Neural progenitor cell (in vitro differentiated cells): ENCODE measurements at regions not wholly inside any gene's neighbourhood (a gene's known extent, or its start where the extent isn't known, plus 50 kb on each side); places are given as distances from the start of the nearest gene placed in this dataset.
"Not testable (repeated sequence)": the region's sequence is repeated elsewhere in the genome, so short reads cannot be mapped to it uniquely, and the experiment has no call there.

Experiments
- DNase-seq: peaks from one replicate; pipeline ENCODE4 v3.0.0-alpha.2; 2016; ENCODE audit warnings: low spot score
- H2AFZ ChIP-seq: fragments of 200-600 bp; sonication (generic); replicated peaks from 2 replicates; pipeline ENCODE4 v1.6.1; 2016; ENCODE audit warnings: antibody characterized with exemption
- H3F3A ChIP-seq: fragments of 200-600 bp; sonication (generic); 2 replicates; pipeline ENCODE4 v1.6.1; 2016; ENCODE audit warnings: antibody characterized with exemption, low read depth
- H3K27ac ChIP-seq: fragments of 200-600 bp; sonication (generic); 2 replicates; pipeline ENCODE4 v1.5.1; 2016; ENCODE audit warnings: mild to moderate bottlenecking
- H3K27me3 ChIP-seq: fragments of 200-600 bp; sonication (generic); 2 replicates; pipeline ENCODE4 v1.6.1; 2016; ENCODE audit warnings: mild to moderate bottlenecking, moderate library complexity
- H3K36me3 ChIP-seq: fragments of 200-600 bp; sonication (generic); 2 replicates; pipeline ENCODE4 v1.5.1; 2016
- H3K4me1 ChIP-seq: fragments of 200-600 bp; sonication (generic); 2 replicates; pipeline ENCODE4 v1.6.1; 2016; ENCODE audit warnings: mixed run types
- H3K4me2 ChIP-seq: fragments of 200-600 bp; sonication (generic); 2 replicates; pipeline ENCODE4 v1.6.1; 2016
- H3K4me3 ChIP-seq: fragments of 200-600 bp; sonication (generic); 2 replicates; pipeline ENCODE4 v1.5.1; 2016
- H3K79me2 ChIP-seq: fragments of 200-600 bp; sonication (generic); 2 replicates; pipeline ENCODE4 v1.6.1; 2016; ENCODE audit warnings: low read depth
- H3K9ac ChIP-seq: fragments of 200-600 bp; sonication (generic); 2 replicates; pipeline ENCODE4 v1.6.1; 2016
- H3K9me3 ChIP-seq: fragments of 200-600 bp; sonication (generic); 2 replicates; pipeline ENCODE4 v1.5.1; 2016; ENCODE audit warnings: low read depth
- H4K20me1 ChIP-seq: fragments of 200-600 bp; sonication (generic); 2 replicates; pipeline ENCODE4 v1.6.1; 2016; ENCODE audit warnings: low read depth
- H3K27ac Mint-ChIP-seq: 3 replicates; pipeline ENCODE4 v1.8.0; 2021; ENCODE audit warnings: mixed read lengths
- H3K27me3 Mint-ChIP-seq: 2 replicates; pipeline ENCODE4 v1.8.0; 2022; ENCODE audit warnings: low read depth, mild to moderate bottlenecking, inconsistent platforms, moderate library complexity, mixed read lengths; ENCODE audit not compliant: insufficient read depth
- H3K36me3 Mint-ChIP-seq: 3 replicates; pipeline ENCODE4 v1.8.0; 2021; ENCODE audit warnings: mixed read lengths
- H3K4me1 Mint-ChIP-seq: 3 replicates; pipeline ENCODE4 v1.8.0; 2021; ENCODE audit warnings: mixed read lengths
- H3K4me3 Mint-ChIP-seq: 3 replicates; pipeline ENCODE4 v1.8.0; 2021; ENCODE audit warnings: mild to moderate bottlenecking, moderate library complexity, mixed read lengths
- H3K9me3 Mint-ChIP-seq: 3 replicates; pipeline ENCODE4 v1.8.0; 2020; ENCODE audit warnings: mixed read lengths

DNA sequence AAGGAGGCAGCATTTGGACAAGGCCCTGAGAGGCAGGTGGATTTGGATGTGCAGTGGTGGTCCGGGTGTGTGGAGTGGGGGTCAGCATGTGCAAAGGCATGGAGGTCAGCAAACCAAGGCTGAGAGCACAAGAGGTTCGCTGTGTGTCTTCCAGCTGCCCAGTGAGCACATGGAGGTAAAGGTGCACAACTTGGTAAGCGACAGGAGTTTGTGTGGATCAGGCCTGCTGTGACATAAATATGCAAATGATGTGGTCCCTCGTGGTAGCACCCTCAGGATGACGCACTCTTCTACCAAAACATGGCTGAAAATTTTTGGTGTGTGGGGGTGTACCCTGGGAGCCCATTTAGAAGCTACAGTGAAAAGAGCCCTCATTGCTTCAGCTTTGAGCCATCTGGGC lies 271.0 kb upstream of the PLGLB2 start:
- H3K4me2 ChIP-seq, H3K4me3 ChIP-seq, H3K36me3 ChIP-seq, H3K9me3 ChIP-seq, H2AFZ ChIP-seq, DNase-seq, H3K4me1 ChIP-seq, H3K4me1 Mint-ChIP-seq, H3K27me3 Mint-ChIP-seq, H3K27ac ChIP-seq, H3K4me3 Mint-ChIP-seq, H4K20me1 ChIP-seq, H3K79me2 ChIP-seq, H3K36me3 Mint-ChIP-seq, H3K27ac Mint-ChIP-seq, H3K9me3 Mint-ChIP-seq, H3K27me3 ChIP-seq, H3K9ac ChIP-seq, H3F3A ChIP-seq: not testable (repeated sequence)

DNA sequence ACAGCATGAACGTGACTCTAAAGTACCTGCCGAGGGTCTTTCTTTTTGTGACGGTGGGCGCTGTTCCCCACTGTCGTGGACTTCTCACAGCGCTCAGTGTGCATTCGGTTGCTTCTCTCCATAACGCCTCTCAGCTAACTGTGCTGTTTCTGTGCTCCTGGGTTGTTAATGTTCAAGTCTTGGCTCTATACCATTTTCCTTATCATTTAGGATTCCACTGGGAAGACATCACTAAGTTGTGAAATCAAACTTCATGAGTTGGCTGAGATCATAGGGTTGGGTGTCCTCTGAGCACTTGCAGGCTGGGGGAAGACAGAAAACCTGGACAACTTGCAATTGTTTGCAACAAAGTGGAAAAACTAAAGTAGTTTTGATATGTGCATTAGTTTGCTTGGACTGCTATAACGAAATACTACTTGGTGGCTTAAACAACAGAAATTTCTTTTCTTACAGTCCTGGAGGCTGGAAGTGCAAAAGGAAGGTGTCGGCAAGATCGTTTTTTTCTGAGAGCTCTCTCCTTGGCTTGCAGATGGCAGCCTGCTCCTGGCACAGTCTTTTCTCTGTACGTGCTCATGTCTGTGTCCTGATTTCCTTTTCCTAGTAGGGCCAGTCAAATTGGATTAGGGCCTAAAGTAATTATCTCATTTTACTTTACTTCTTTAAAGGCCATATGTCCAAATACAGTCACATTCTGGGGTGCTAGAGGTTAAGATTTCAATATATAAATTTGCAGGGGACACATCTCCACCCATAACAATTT lies 270.0 kb upstream of the PLGLB2 start:
- H3K27me3 Mint-ChIP-seq, H2AFZ ChIP-seq, H3K4me1 Mint-ChIP-seq, H3K36me3 ChIP-seq, H3K9ac ChIP-seq, H3K79me2 ChIP-seq, H3K9me3 ChIP-seq, H4K20me1 ChIP-seq, H3K9me3 Mint-ChIP-seq, H3K36me3 Mint-ChIP-seq, H3K4me3 ChIP-seq, H3K27ac ChIP-seq, H3K4me2 ChIP-seq, DNase-seq, H3K4me3 Mint-ChIP-seq, H3K27ac Mint-ChIP-seq, H3F3A ChIP-seq, H3K4me1 ChIP-seq, H3K27me3 ChIP-seq: not testable (repeated sequence)

DNA sequence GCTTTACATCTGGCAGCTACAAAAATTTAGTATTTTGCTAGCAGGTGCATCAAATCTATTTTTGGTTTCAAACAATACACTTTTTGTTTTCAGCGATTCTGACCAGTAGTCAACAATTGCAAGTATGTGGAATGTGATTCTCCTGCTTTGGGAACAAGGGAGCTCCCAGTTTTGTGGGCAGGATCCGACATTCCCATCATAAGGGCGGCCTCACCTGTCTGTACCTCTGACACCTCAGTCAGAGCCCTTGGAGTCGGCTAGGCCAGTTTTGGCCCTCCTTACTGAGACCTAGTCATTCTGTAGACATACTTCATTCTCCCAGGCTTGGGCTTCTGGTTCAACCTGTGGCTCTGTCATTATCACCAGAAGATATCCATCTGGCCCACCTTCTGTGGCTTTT lies 269.0 kb upstream of the PLGLB2 start:
- not testable (repeated sequence) for H3F3A ChIP-seq, H3K9ac ChIP-seq, H3K27me3 ChIP-seq, H2AFZ ChIP-seq, H4K20me1 ChIP-seq, H3K27ac Mint-ChIP-seq, H3K36me3 ChIP-seq, H3K4me1 Mint-ChIP-seq, H3K79me2 ChIP-seq, H3K9me3 Mint-ChIP-seq, H3K4me1 ChIP-seq, H3K4me3 Mint-ChIP-seq, H3K27me3 Mint-ChIP-seq, H3K9me3 ChIP-seq, DNase-seq, H3K36me3 Mint-ChIP-seq, H3K4me2 ChIP-seq, H3K4me3 ChIP-seq, H3K27ac ChIP-seq

DNA sequence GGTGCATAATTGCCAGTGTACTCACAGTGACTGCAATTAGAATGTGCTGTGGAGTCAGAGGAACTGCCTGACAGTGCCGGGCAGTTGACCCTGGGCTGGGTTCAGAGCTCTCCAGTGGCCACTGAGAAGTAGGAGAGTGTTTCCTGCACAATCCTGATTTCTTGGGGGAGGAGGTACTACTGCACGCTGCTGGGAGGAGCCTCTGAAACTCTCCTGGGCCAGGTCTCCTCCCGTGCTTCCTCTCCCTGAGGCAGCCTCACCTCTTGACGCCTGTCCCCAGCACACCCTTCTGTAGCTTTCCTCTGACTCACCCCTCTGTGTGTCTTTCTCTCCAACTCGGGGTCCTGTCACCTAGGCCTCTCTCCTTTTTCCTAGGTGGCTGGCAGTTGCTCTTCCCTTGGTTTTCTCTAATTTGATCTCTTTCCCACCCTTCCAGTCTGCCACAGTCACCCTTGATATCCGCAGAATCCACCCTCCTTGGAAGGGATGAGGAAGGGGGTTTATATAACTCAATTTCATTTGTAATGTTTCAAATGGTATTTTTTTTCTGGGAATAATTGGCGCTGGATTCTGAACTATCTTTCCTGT lies 264.7 kb upstream of the PLGLB2 start:
- not testable (repeated sequence) for H3K4me3 ChIP-seq, H3K9me3 Mint-ChIP-seq, H3K4me3 Mint-ChIP-seq, H3K36me3 ChIP-seq, DNase-seq, H3K4me1 Mint-ChIP-seq, H2AFZ ChIP-seq, H3F3A ChIP-seq, H3K4me1 ChIP-seq, H3K79me2 ChIP-seq, H3K27ac ChIP-seq, H3K9me3 ChIP-seq, H3K27ac Mint-ChIP-seq, H3K27me3 ChIP-seq, H3K27me3 Mint-ChIP-seq, H3K9ac ChIP-seq, H4K20me1 ChIP-seq, H3K4me2 ChIP-seq, H3K36me3 Mint-ChIP-seq

DNA sequence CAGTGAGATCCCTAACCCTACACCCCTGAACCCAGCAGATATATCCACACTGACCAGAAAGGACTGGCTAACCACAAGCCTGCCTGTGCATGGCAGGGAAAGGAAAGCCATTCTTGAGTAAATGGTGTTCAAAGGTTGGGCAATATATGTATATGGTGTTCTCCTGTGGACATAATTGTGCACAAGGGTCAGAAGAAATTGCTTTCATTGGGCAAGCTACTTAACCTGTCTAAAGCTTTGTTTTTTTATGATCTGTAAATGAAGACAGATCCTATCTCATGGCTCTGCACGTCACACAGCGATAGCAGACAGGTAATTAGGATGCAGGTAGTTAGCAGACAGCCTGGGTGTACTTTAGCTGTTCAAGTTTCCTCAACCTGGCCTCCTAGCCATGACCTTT lies 263.5 kb upstream of the PLGLB2 start:
- H3K27ac ChIP-seq, H3K4me2 ChIP-seq, H3K36me3 Mint-ChIP-seq, H3K9me3 ChIP-seq, H3K27me3 Mint-ChIP-seq, H3K9me3 Mint-ChIP-seq, H3K4me3 Mint-ChIP-seq, DNase-seq, H3K27ac Mint-ChIP-seq, H3K4me1 ChIP-seq, H3F3A ChIP-seq, H3K4me1 Mint-ChIP-seq, H2AFZ ChIP-seq, H3K27me3 ChIP-seq, H3K36me3 ChIP-seq, H3K9ac ChIP-seq, H3K4me3 ChIP-seq, H4K20me1 ChIP-seq, H3K79me2 ChIP-seq: not testable (repeated sequence)

DNA sequence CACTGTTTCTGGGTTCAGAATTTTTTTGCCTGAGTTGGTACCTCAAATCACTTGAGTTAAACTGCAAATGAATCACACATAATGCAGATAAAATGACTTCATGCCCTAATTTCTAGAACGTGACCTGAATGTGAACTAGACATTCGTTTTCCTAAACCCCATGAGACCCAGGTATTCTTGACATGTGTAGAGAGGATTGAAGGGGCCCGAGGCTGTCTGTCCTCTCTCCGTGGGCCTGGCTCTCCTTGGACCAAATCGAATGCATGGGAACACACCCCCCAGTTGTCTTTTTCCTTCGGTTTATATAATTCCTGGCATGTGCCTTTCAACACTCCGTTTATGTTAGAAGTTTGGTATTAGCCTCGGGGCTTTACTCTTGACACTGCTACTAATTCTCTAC lies 262.4 kb upstream of the PLGLB2 start:
- H3K27me3 ChIP-seq, H3K4me1 Mint-ChIP-seq, H3K27ac ChIP-seq, H3K9ac ChIP-seq, H3K36me3 Mint-ChIP-seq, H3K9me3 ChIP-seq, H3K9me3 Mint-ChIP-seq, H3K4me1 ChIP-seq, H4K20me1 ChIP-seq, H3K79me2 ChIP-seq, H3K27me3 Mint-ChIP-seq, H3K4me3 ChIP-seq, H2AFZ ChIP-seq, H3K4me2 ChIP-seq, H3K27ac Mint-ChIP-seq, H3F3A ChIP-seq, H3K36me3 ChIP-seq, DNase-seq, H3K4me3 Mint-ChIP-seq: not testable (repeated sequence)

DNA sequence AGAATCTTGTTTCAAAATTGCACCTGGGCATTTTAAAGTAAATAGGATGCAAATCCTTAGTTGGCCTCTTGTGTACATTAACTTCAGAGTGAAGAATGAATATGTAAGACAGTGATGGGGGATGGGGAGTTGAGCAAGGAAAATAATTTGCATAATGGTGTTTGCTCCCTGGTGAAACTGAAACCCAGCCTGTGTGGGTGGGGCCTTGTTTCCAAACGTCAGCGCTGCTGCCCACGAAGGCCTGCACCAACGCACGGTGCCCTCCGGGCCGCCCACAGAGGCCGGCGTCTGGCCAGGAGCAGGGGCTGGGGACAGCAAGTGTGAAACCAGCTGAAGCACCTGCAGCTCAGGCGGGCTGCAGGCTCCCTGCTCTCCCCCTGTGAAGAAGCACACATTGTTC lies 262.0 kb upstream of the PLGLB2 start:
- not testable (repeated sequence) for H3K79me2 ChIP-seq, H3K36me3 ChIP-seq, H3K4me3 Mint-ChIP-seq, H2AFZ ChIP-seq, H3K36me3 Mint-ChIP-seq, H3K9ac ChIP-seq, H3K4me3 ChIP-seq, H3K27me3 Mint-ChIP-seq, H4K20me1 ChIP-seq, H3K27ac ChIP-seq, H3K27me3 ChIP-seq, H3K9me3 Mint-ChIP-seq, H3K27ac Mint-ChIP-seq, H3K9me3 ChIP-seq, H3K4me1 Mint-ChIP-seq, H3K4me1 ChIP-seq, DNase-seq, H3F3A ChIP-seq, H3K4me2 ChIP-seq

DNA sequence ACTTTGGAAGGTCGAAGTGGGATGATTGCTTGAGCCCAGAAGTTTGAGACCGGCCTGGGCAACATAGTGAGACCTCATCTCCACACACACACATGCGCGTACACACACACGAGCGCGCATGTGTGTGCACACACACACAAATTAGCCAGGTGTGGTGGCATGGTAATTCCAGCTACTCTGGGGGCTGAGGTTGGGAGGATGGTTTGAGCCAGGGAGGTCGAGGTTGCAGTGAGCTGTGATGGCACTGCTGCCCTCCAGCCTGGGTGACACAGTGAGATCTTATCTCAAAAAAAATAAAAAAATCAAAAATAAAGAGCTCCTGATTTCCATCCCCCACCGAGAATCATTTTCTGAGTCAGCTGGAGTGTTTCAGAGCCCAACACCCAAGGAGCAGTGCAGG lies 261.5 kb upstream of the PLGLB2 start:
- H3K4me3 ChIP-seq, DNase-seq, H3K27me3 Mint-ChIP-seq, H3K9me3 Mint-ChIP-seq, H3F3A ChIP-seq, H3K79me2 ChIP-seq, H3K4me1 ChIP-seq, H2AFZ ChIP-seq, H3K27ac ChIP-seq, H3K4me2 ChIP-seq, H3K27ac Mint-ChIP-seq, H3K9ac ChIP-seq, H3K36me3 Mint-ChIP-seq, H3K4me3 Mint-ChIP-seq, H3K36me3 ChIP-seq, H3K4me1 Mint-ChIP-seq, H3K27me3 ChIP-seq, H4K20me1 ChIP-seq, H3K9me3 ChIP-seq: not testable (repeated sequence)
